ENCODE measurements at regions not wholly inside any gene's neighbourhood (a gene's known extent, or its start where the extent isn't known, plus 50 kb on each side); places are given as distances from the start of the nearest gene placed in this dataset.

GRCh38 chr13:44058067-44058466 lies 178.4 kb downstream of the LACC1 start:
- no peak for DNase-seq

DNA sequence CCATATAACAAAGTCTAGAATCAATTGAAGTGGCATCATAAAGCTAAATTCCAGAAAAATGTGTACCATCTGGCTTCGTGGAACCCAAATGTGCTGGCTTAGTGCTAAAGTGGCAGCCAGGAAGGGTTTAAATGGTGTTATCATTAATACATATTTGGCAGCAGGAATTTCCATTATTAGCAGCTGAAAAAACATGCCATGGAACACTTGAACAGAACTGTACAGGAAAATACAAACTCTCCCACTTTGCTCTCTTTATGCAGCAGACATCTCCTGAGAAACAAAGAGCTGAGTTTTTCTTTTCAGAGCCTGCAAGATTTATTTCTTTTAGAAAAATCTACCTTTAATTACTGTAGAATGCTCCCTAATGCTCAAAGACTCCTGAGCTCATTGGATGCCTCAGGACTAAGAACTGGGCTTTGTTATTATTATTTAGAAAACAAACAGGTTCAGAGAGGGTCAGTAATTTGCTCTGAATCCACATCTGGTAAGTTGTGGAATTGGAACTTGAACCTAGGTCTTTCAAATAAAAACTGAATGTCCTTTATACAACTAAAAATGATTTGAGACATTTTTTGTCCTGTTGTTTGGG lies 179.0 kb downstream of the LACC1 start:
- DNase-seq = no peak

DNA sequence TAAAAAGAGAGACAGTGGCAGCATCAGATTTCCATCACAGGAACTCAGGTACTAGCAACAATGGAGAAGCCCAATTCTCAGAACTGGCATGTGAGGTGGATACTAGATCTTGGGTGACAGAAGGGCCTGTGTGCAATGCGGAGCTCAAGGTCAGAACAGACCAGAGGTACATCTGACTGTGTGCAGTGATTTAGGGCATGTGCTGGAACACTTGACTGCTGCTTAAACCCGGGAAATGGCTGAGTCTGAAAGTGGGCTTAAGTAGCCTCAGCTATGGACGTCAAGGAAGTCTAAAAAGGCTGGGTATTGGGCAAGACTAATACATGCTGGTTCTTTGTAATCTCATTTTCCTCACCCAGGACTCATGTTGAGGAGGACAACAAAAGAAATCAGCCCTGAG lies 182.2 kb downstream of the LACC1 start:
- no peak for DNase-seq

GRCh38 chr13:44063467-44063866 lies 183.8 kb downstream of the LACC1 start:
- no peak for DNase-seq

DNA sequence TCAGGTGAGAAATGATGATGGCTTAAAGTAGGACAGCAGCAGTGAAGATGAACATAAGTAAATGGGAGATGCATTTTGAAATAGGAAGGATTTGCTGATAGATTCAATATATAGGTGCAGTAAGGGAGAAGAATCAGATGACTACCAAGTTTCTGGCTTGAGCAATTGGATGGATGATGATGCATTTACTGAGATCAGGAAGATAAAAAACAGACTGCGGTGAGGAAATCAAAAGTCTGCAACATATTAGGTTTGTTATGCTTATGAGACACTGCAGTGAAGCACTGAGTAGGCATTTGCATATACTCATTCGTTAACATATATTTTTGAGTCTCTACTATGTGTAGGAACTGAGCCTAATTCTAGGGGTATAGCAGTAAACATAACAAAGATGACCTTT lies 184.2 kb downstream of the LACC1 start:
- no peak for DNase-seq

DNA sequence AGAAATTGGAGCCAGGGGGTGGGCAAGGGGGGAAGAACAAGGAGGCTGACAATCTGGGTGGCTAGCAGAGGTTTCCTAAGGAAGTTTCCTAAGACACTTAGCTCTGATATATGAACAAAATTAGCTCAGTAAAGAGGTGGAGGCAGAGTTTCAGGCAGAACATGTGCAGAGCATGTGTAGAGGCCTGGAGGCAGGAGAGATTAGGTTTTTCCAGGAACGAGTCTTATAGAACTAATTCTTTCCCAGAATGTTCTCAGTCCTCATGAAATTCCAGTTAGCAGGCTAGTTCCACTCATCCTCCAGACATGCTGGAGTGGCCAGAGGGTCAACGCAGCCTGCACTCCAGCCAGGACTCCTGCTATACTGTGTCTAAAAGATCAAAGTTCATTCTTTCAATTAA lies 184.7 kb downstream of the LACC1 start:
- no peak for DNase-seq

GRCh38 chr13:44068169-44068568 lies 188.5 kb downstream of the LACC1 start:
- no peak for DNase-seq

GRCh38 chr13:44068737-44069136 lies 189.0 kb downstream of the LACC1 start:
- no peak for DNase-seq

- no peak for DNase-seq
Observed at GRCh38 chr13:44072536-44072935, 192.8 kb downstream of the LACC1 start.

- no peak for DNase-seq
Observed at GRCh38 chr13:44074611-44075010, 194.9 kb downstream of the LACC1 start.

GRCh38 chr13:44075113-44075512 lies 195.4 kb downstream of the LACC1 start:
- no peak for DNase-seq

- DNase-seq = peak; percentile 11
Observed at GRCh38 chr13:44078806-44079376, 199.2 kb downstream of the LACC1 start.

- DNase-seq = no peak
Observed at GRCh38 chr13:44079413-44080205, 199.9 kb downstream of the LACC1 start.

DNA sequence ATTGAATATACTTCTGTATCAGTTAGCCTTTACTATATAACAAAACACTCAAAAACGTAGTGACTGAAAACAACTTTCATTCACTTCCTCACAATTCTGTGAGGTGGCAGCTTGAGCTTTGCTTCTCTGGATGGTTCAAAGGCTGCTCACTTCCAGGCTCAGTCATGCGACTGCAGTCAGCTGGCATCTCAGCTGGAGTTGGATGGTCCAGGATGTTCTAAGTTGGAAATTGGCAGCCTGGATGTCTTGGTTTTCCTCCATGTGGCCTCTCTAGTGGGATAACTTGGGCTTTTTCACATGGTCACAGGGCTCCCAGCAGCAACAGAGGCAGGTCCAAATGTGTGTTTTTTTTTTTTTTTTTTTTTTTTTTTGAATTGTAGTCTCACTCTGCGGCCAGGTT lies 204.4 kb downstream of the LACC1 start:
- DNase-seq = no peak

- no peak for DNase-seq
Observed at GRCh38 chr13:44086389-44086788, 206.7 kb downstream of the LACC1 start.

- no peak for DNase-seq
Observed at GRCh38 chr13:44088411-44088810, 208.7 kb downstream of the LACC1 start.

DNA sequence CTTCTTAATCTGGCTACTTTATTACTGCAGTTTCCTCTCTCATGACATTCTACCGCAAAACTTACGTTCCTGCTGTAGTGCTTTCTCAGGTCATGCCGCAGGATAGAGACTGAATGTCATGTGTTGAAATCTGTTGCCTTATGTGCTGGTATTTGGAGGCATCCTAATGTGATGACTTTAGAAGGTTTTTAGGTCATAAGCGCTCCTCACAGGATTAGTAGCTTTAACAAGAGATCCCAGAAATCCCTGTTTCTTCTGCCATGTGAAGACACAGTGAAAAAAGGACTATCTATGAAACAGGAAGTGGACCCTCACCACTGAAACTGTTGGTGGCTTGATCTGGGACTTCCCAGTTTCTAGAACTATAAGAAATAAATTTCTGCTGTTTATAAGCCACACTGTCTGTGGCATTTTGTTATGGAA lies 209.3 kb downstream of the LACC1 start:
- DNase-seq = no peak

- no peak for DNase-seq
Observed at GRCh38 chr13:44089452-44089851, 209.7 kb downstream of the LACC1 start.

DNA sequence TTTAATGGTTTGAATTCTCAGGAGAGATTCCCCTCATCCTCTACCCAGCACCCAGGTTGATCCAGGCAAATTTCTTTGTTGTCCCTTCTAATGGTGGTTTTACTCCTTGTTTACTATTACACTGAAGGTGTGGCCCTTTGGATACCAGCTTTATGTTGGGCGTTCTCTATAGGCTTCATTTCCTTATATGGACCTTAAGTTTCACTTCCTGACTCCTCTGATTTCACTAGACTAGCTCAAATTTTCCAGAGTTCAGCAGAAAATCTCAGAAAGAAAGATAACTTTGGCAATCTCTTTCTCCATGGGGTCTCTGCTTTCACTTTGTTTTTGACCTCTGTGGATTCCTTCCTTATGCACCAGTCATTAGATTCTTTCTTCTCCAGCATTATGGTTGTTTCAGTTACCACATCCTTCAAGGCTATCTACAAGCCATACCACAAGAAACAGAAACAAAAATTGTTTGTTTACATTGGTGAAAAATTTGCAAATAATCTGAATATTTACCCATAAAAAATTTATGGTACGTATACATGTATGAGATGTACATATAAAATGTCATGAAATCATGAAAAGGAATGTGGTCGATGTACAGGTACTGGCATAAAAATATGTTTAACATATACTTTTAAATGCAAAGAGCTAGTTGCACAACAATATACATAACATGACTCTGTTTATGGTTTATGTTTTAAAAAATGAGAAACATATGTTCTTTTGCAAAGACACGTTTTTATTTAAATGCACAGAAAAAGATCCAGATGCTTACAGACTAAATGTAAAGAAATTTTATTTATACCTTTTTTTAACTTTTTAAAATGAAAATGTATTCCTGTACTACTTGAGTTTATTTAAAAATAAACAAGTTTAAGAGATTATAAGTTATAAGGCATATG lies 212.6 kb downstream of the LACC1 start:
- DNase-seq = no peak

DNA sequence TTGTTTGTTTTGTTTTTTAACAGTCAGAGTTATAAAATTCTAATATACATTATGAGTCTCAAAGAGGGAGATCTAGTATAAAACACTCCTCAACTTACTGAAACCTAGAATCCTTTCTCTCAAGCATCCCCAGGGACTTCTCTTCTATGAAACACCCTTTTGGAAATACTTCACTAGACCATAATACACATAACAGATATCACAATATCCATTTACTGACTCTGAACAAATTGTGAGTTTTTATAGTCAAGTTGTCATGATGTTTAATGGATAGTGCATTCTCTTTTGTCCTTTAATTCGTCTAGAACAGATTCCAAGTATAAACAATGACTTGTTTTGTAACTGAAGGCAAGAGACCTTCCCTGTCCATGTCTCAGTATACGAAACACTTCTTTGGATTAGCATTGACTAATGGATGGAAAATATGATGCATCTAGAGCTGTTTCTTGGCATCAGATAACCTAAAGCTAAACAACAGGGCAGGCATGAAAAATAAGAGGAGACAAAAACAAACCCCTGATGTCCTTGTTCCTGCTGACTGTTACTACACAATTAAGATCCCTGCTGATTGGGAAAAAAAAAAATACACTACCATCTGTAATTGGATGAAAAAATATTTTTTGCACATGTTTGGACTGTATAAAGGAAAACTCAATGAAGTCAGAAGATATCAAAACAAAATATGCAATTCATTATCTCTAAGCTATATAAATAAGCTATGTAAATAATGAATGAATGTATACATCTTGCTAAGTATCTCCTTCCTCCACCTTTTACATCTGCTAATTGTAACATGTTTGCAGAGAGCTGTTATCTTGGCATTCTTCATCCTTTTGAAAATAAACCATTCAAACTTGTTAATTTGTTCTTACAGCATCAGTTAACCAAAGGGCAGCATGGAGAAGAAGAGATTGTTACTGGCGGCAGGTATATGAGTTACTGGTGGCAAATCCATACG lies 214.2 kb downstream of the LACC1 start:
- no peak for DNase-seq

DNA sequence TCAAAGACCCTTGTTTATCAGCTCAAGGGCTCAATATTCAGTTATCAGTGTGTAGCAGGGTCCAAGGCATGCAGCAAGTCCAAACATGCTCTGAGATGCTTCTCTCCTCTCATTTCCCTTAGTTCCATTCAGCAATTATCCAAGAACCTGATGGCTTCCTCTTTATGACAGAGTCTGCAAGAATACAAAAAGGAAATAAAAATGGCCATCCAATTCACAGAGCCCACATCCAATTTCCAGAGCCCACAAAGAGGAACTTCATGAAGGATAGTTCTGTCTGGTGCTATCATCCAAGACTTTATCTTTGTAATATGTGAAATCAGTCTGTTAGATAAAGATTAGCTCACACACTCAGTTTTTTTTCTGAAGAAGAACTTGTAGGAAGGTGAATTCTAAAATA lies 217.2 kb downstream of the LACC1 start:
- DNase-seq = peak; percentile 11

- no peak for DNase-seq
Observed at GRCh38 chr13:44098559-44098958, 218.9 kb downstream of the LACC1 start.

Measured in hematopoietic multipotent progenitor cell treated with erythropoietin and hydrocortisone succinate and interleukin-3 and kit ligand, for 6 days (in vitro differentiated cells).